ENCODE measurements at regions not wholly inside any gene's neighbourhood (a gene's known extent, or its start where the extent isn't known, plus 50 kb on each side); places are given as distances from the start of the nearest gene placed in this dataset.

- peak; percentile 74 for DNase-seq (ENCODE audit: low read depth)
- TF ChIP-seq CTCF (IDR thresholded peaks at IDR 0.05; ENCODE audit: insufficient read depth, low read depth, low read length) = no peak
- no peak overlapping the region for H3K4me3 ChIP-seq (ENCODE audit: low read depth, low read length)
These were observed 511.4 kb upstream of the DIPK2B start for GRCh38 chrX:45712067-45712466.

GRCh38 chrX:45711231-45711630 is 510.6 kb upstream of the DIPK2B start:
- DNase-seq (ENCODE audit: low read depth) = no peak
- TF ChIP-seq CTCF (IDR thresholded peaks at IDR 0.05; ENCODE audit: insufficient read depth, low read depth, low read length) = no peak
- no peak overlapping the region for H3K4me3 ChIP-seq (ENCODE audit: low read depth, low read length)

- DNase-seq (ENCODE audit: low read depth) = peak; percentile 38
- TF ChIP-seq CTCF (IDR thresholded peaks at IDR 0.05; ENCODE audit: insufficient read depth, low read depth, low read length) = no peak
- no peak overlapping the region for H3K4me3 ChIP-seq (ENCODE audit: low read depth, low read length)
These were observed 509.6 kb upstream of the DIPK2B start for GRCh38 chrX:45710081-45710801.

GRCh38 chrX:45709381-45709780 is 508.7 kb upstream of the DIPK2B start:
- DNase-seq (ENCODE audit: low read depth) = no peak

GRCh38 chrX:45699158-45699557 is 498.5 kb upstream of the DIPK2B start:
- TF ChIP-seq CTCF (IDR thresholded peaks at IDR 0.05; ENCODE audit: insufficient read depth, low read depth, low read length) = no peak
- no peak overlapping the region for H3K4me3 ChIP-seq (ENCODE audit: low read depth, low read length)
- DNase-seq (ENCODE audit: low read depth) = no peak

More at GRCh38 chrX:45709381-45709780, 508.7 kb upstream of the DIPK2B start:
- no peak overlapping the region for H3K4me3 ChIP-seq (ENCODE audit: low read depth, low read length)
- no peak for TF ChIP-seq CTCF (IDR thresholded peaks at IDR 0.05; ENCODE audit: insufficient read depth, low read depth, low read length)

- H3K4me3 ChIP-seq (ENCODE audit: low read depth, low read length) = no peak overlapping the region
- no peak for TF ChIP-seq CTCF (IDR thresholded peaks at IDR 0.05; ENCODE audit: insufficient read depth, low read depth, low read length)
- DNase-seq (ENCODE audit: low read depth) = peak; percentile 39
These were observed 496.9 kb upstream of the DIPK2B start for GRCh38 chrX:45697591-45697990.

GRCh38 chrX:45696736-45697135 is 496.1 kb upstream of the DIPK2B start:
- TF ChIP-seq CTCF (IDR thresholded peaks at IDR 0.05; ENCODE audit: insufficient read depth, low read depth, low read length) = no peak
- no peak overlapping the region for H3K4me3 ChIP-seq (ENCODE audit: low read depth, low read length)
- no peak for DNase-seq (ENCODE audit: low read depth)
